Activated CD8-positive, alpha-beta memory T cell treated with anti-CD3 and anti-CD28 coated beads, Interleukin-2, amount 10 ng/mL, durations not matched to agents 7 days and 5 days (primary cell): ENCODE measurements at regions not wholly inside any gene's neighbourhood (a gene's known extent, or its start where the extent isn't known, plus 50 kb on each side); places are given as distances from the start of the nearest gene placed in this dataset.

ENCODE experiments used
- ATAC-seq: fragments of 150-1000 bp; cut with Tn5 transposase; one replicate; pipeline ENCODE4 v1.10.0; 2021; ENCODE audit warnings: moderate library complexity
- CTCF ChIA-PET: fragments of 350-600 bp; sonication (Branson Sonifier 250); formaldehyde crosslinking; loops from one replicate; lab custom pipeline; 2021; ENCODE audit warnings: antibody characterized with exemption; lab: Charles Lee
- DNase-seq: peaks from one replicate; pipeline ENCODE4 v3.0.0-alpha.2; 2020
- H3K27ac Mint-ChIP-seq: one replicate; pipeline ENCODE4 v1.8.0; 2021; ENCODE audit warnings: mild to moderate bottlenecking, mixed read lengths
- H3K27me3 Mint-ChIP-seq: one replicate; pipeline ENCODE4 v1.8.0; 2021; ENCODE audit warnings: mixed read lengths
- H3K36me3 Mint-ChIP-seq: one replicate; pipeline ENCODE4 v1.8.0; 2021; ENCODE audit warnings: mild to moderate bottlenecking, mixed read lengths
- H3K4me1 Mint-ChIP-seq: one replicate; pipeline ENCODE4 v1.8.0; 2021; ENCODE audit warnings: mixed read lengths
- H3K4me3 Mint-ChIP-seq: one replicate; pipeline ENCODE4 v1.8.0; 2021; ENCODE audit warnings: mild to moderate bottlenecking, moderate library complexity, mixed read lengths
- H3K9me3 Mint-ChIP-seq: one replicate; pipeline ENCODE4 v1.8.0; 2022; ENCODE audit warnings: low read depth, mixed read lengths

- ATAC-seq (no peak), DNase-seq (no peak)
- H3K4me1 Mint-ChIP-seq = no peaks in the 10 kb centered on the region
- no peaks in the 10 kb centered on the region for H3K27me3 Mint-ChIP-seq
- CTCF ChIA-PET = interaction anchor here (0.6 kb wide), 1 partner anchor 23 kb away, joined by 3 read pairs; no protein-coding TSS in a partner anchor
- no peaks in the 10 kb centered on the region for H3K36me3 Mint-ChIP-seq
- H3K4me3 Mint-ChIP-seq = no peak overlapping the region
- H3K27ac Mint-ChIP-seq = no peak overlapping the region
- no peaks in the 10 kb centered on the region for H3K9me3 Mint-ChIP-seq
Measured at GRCh38 chr13:109880371-109881346, 94.3 kb upstream of the IRS2 start.

DNA sequence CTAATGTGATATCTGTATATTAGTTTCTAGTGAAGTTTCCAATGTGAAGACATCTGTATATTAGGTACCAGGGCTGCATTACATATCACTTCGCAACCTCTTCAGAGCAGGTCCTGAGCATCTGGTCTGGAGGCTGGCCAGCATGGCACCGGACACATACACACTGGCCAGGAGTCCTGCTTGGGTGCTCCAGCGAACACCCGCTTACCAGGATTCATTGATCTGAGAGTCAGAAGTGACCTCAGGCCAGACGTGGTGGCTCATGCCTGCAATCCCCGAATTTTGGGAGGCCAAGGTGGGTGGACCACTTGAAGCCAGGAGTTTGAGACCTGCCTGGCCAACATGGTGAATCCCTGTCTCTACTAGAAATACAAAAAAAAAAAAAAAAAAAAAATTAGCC is 93.0 kb upstream of the IRS2 start:
- no peak for ATAC-seq
- Mint-ChIP-seq H3K27me3 (no peaks in the 10 kb centered on the region), H3K36me3 (no peaks in the 10 kb centered on the region), H3K27ac (no peak overlapping the region), H3K9me3 (no peaks in the 10 kb centered on the region), H3K4me3 (no peak overlapping the region), H3K4me1 (no peaks in the 10 kb centered on the region)
- no peak for DNase-seq
- CTCF ChIA-PET = no interaction called here

- no peak overlapping the region for H3K27ac Mint-ChIP-seq
- CTCF ChIA-PET = no interaction called here
- no peaks in the 10 kb centered on the region for H3K36me3 Mint-ChIP-seq
- no peaks in the 10 kb centered on the region for H3K9me3 Mint-ChIP-seq
- ATAC-seq (no peak), DNase-seq (no peak)
- H3K4me1 Mint-ChIP-seq = no peaks in the 10 kb centered on the region
- no peaks in the 10 kb centered on the region for H3K27me3 Mint-ChIP-seq
- H3K4me3 Mint-ChIP-seq = no peak overlapping the region
Measured at GRCh38 chr13:109877809-109878208, 91.4 kb upstream of the IRS2 start.

GRCh38 chr13:109875746-109876145 is 89.4 kb upstream of the IRS2 start:
- ATAC-seq = no peak
- Mint-ChIP-seq H3K36me3 (no peaks in the 10 kb centered on the region), H3K27me3 (no peaks in the 10 kb centered on the region), H3K4me3 (no peak overlapping the region), H3K9me3 (no peaks in the 10 kb centered on the region), H3K4me1 (no peaks in the 10 kb centered on the region), H3K27ac (no peak overlapping the region)
- DNase-seq = no peak
- CTCF ChIA-PET = no interaction called here

GRCh38 chr13:109874484-109875454 is 88.4 kb upstream of the IRS2 start:
- no peaks in the 10 kb centered on the region for H3K4me1 Mint-ChIP-seq
- H3K36me3 Mint-ChIP-seq = no peaks in the 10 kb centered on the region
- no peak overlapping the region for H3K4me3 Mint-ChIP-seq
- DNase-seq (no peak), ATAC-seq (no peak)
- no peaks in the 10 kb centered on the region for H3K27me3 Mint-ChIP-seq
- no peak overlapping the region for H3K27ac Mint-ChIP-seq
- CTCF ChIA-PET = no interaction called here
- H3K9me3 Mint-ChIP-seq = no peaks in the 10 kb centered on the region

DNA sequence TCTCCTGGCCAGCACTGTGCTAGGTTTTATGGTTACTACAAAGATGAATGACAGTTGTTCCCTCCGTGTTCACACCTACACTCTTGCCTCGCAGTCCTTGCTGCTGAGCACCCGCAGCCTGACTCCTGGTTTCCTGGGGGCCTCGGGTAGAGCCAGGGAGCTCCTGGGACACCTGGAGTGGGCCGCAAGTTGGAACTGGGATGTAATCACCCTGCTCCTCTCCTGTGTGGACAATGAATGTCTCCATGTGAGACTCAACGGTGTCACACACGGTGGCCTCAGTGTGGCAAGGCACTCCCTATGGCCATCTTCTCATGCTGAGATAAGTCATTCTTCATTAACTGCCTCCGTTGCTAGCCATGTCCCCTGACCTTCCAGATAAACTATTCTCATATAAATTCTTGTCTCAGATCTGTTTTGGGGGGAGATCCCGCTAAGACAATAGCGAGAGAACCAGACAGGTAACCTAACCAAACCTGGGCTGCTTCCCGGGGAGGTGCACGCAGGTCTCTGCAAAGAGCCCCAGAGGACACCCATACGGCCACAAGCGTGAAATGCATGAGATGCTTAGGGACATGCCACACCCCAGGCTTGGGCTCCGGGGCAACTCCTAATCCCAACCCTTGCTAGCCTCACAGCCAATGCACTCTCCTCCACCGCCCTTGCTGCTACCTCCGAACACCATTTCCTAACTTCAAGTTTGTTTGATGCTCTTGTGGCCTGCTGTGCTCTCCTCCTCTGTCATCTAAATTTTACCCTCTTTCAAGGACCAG is 87.2 kb upstream of the IRS2 start:
- ATAC-seq = no peak
- no peak overlapping the region for H3K4me3 Mint-ChIP-seq
- H3K36me3 Mint-ChIP-seq = no peaks in the 10 kb centered on the region
- DNase-seq = no peak
- no peak overlapping the region for H3K27ac Mint-ChIP-seq
- H3K9me3 Mint-ChIP-seq = no peaks in the 10 kb centered on the region
- H3K4me1 Mint-ChIP-seq = no peaks in the 10 kb centered on the region
- H3K27me3 Mint-ChIP-seq = peaks cover 3% of the 10 kb centered on the region
- CTCF ChIA-PET = no interaction called here

GRCh38 chr13:109872864-109873263 is 86.5 kb upstream of the IRS2 start:
- Mint-ChIP-seq H3K4me1 (no peaks in the 10 kb centered on the region), H3K36me3 (no peaks in the 10 kb centered on the region), H3K9me3 (no peaks in the 10 kb centered on the region), H3K27me3 (peaks cover 4% of the 10 kb centered on the region), H3K4me3 (no peak overlapping the region), H3K27ac (no peak overlapping the region)
- CTCF ChIA-PET = no interaction called here
- no peak for ATAC-seq
- no peak for DNase-seq

DNA sequence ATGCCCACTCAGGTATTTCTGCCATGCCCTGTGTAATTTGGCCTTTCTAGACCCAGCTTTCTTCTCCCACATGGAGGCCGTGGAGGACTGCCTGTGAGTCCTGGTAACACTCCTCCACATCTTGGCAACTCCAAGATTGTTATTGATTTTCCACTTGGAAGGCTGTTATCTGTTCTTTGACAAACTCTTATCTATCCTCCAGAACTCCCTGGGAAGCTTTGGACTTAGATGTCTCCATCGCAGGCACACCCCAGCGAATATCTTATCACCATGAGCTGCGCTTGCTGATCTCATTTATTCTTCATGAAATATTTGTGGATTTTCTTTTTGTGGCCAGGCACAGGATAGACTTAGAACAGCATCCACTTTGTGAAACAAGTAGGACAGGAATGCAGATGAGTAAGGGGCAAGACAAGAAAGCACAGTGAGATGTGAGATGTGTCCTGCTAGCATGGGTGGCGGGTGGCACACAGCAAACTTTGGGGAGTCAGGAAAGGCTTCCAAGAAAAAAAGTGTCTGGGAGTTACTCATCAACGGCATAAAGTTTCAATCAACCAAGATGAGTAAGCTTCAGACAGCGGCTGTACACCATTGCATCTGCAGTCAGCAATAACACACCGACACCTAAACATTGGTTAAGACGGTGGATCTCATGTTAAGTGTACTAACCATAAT is 84.5 kb upstream of the IRS2 start:
- CTCF ChIA-PET = no interaction called here
- DNase-seq (no peak), ATAC-seq (no peak)
- Mint-ChIP-seq H3K36me3 (no peaks in the 10 kb centered on the region), H3K27ac (no peak overlapping the region), H3K9me3 (no peaks in the 10 kb centered on the region), H3K4me3 (no peak overlapping the region), H3K27me3 (peaks cover 9% of the 10 kb centered on the region), H3K4me1 (no peaks in the 10 kb centered on the region)

GRCh38 chr13:109870274-109870673 is 83.9 kb upstream of the IRS2 start:
- H3K27me3 Mint-ChIP-seq = peaks cover 11% of the 10 kb centered on the region
- CTCF ChIA-PET = no interaction called here
- no peaks in the 10 kb centered on the region for H3K36me3 Mint-ChIP-seq
- ATAC-seq = no peak
- no peak overlapping the region for H3K27ac Mint-ChIP-seq
- H3K9me3 Mint-ChIP-seq = no peaks in the 10 kb centered on the region
- no peak for DNase-seq
- no peaks in the 10 kb centered on the region for H3K4me1 Mint-ChIP-seq
- no peak overlapping the region for H3K4me3 Mint-ChIP-seq

DNA sequence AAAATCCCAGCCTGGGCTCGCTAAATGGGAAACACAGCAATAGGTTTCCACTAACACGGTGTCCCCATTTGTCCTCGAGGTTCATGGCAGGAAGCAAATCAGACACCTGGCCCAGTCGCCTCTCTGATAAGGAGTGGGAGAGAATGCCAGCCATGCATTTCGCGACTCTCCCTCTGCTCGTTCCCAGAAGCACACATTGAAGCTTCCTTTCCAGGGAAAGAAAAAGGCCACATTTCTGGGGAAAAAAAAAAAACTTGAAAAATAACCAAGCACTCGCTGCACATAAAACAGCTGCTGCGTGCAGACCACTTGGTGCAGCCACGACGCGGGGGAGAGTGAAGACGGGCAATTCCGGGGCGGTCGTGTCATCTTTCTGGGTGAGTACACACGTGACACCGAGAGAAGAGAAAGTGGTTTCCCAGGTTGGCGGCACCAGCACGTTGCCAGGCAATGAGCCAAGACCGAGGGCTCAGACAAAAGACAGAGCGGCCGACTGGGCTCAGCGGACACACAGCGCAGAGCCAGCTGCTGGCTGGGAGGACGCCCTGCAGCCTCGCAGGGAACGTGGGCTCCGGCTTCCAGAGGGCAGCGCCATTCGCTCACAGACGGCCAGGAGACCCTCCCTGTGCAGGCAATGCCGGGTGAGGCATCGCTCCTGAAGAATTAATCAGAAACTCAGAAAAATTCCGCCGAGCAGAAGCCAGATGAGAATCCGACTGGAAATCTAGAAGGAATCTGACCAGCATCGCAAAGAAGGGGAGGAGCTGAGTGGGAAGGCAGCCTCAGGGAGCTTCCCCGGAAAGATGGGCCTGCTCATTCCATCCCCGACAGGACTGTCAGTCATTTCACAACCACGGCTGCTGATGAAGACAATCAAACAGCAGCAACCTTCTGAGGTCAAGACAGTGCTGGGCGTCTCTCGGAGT is 83.2 kb upstream of the IRS2 start:
- DNase-seq (no peak), ATAC-seq (no peak)
- CTCF ChIA-PET = no interaction called here
- peaks cover 11% of the 10 kb centered on the region for H3K27me3 Mint-ChIP-seq
- no peaks in the 10 kb centered on the region for H3K9me3 Mint-ChIP-seq
- no peak overlapping the region for H3K4me3 Mint-ChIP-seq
- no peak overlapping the region for H3K27ac Mint-ChIP-seq
- H3K4me1 Mint-ChIP-seq = no peaks in the 10 kb centered on the region
- no peaks in the 10 kb centered on the region for H3K36me3 Mint-ChIP-seq

- Mint-ChIP-seq H3K9me3 (no peaks in the 10 kb centered on the region), H3K27me3 (peaks cover 11% of the 10 kb centered on the region), H3K4me3 (no peak overlapping the region), H3K4me1 (no peaks in the 10 kb centered on the region), H3K36me3 (no peaks in the 10 kb centered on the region), H3K27ac (no peak overlapping the region)
- no peak for DNase-seq
- ATAC-seq = no peak
- CTCF ChIA-PET = no interaction called here
Measured at GRCh38 chr13:109868578-109869311, 82.4 kb upstream of the IRS2 start.
